ENCODE measurements at regions not wholly inside any gene's neighbourhood (a gene's known extent, or its start where the extent isn't known, plus 50 kb on each side); places are given as distances from the start of the nearest gene placed in this dataset.

DNA sequence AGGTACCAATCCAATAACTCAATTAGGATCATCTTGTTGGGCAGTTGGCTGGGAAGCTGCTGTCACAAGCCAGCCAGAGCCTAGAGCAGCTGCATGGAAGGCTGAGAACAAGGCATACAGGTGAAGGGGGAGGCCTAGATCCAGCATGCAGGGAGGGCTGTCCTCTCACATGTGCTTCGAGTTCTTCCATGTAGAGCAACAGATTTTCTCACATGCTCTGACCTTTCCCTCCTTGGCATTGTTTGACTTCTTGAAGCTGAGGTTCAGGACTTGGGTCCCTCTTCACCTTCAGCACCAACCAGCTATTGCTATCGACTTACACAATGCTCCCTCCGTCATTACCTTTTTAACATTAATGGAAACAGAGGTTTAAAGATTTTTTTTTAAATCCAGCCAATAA, 257.7 kb downstream of the ATG4C start:
- H3K27me3 ChIP-seq (ENCODE audit: insufficient read depth, low read depth, severe bottlenecking), result no peaks in the 10 kb centered on the region
- no peaks in the 10 kb centered on the region for H3K36me3 ChIP-seq
- no peak overlapping the region for H3K4me3 ChIP-seq (ENCODE audit: low read depth, low read length)
- no peak overlapping the region for H3K27ac ChIP-seq
- H3K9me3 ChIP-seq (ENCODE audit: severe bottlenecking), result no peaks in the 10 kb centered on the region
- TF ChIP-seq, protein P1, sequence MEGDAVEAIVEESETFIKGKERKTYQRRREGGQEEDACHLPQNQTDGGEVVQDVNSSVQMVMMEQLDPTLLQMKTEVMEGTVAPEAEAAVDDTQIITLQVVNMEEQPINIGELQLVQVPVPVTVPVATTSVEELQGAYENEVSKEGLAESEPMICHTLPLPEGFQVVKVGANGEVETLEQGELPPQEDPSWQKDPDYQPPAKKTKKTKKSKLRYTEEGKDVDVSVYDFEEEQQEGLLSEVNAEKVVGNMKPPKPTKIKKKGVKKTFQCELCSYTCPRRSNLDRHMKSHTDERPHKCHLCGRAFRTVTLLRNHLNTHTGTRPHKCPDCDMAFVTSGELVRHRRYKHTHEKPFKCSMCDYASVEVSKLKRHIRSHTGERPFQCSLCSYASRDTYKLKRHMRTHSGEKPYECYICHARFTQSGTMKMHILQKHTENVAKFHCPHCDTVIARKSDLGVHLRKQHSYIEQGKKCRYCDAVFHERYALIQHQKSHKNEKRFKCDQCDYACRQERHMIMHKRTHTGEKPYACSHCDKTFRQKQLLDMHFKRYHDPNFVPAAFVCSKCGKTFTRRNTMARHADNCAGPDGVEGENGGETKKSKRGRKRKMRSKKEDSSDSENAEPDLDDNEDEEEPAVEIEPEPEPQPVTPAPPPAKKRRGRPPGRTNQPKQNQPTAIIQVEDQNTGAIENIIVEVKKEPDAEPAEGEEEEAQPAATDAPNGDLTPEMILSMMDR (IDR thresholded peaks at IDR 0.05; ENCODE audit: low read depth, low read length), result no peak
- no peak for DNase-seq

DNA sequence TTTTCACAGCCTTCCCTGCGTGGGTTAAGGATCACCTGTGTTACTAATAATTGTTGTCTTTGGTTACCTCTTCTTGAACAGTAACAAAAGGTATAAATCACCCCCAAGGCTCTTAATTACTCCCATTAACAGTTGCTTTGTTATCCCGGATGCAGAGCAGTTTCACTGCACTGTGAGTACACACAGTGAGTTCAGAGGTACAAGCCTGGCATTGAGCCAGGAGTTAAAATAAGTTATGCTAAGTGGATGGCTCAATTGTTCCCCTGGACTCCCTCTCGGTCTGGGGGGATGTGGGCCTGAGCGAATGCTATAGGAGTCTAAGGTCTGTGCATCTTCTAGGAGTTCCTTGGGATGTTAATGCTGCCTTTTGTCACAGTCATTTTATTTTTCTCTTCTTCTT, 258.3 kb downstream of the ATG4C start:
- no peak for DNase-seq
- no peak overlapping the region for H3K4me3 ChIP-seq (ENCODE audit: low read depth, low read length)
- no peak overlapping the region for H3K27ac ChIP-seq
- no peaks in the 10 kb centered on the region for H3K27me3 ChIP-seq (ENCODE audit: insufficient read depth, low read depth, severe bottlenecking)
- no peaks in the 10 kb centered on the region for H3K36me3 ChIP-seq
- TF ChIP-seq, protein P1 (IDR thresholded peaks at IDR 0.05; ENCODE audit: low read depth, low read length), result no peak
- H3K9me3 ChIP-seq (ENCODE audit: severe bottlenecking), result no peaks in the 10 kb centered on the region

DNA sequence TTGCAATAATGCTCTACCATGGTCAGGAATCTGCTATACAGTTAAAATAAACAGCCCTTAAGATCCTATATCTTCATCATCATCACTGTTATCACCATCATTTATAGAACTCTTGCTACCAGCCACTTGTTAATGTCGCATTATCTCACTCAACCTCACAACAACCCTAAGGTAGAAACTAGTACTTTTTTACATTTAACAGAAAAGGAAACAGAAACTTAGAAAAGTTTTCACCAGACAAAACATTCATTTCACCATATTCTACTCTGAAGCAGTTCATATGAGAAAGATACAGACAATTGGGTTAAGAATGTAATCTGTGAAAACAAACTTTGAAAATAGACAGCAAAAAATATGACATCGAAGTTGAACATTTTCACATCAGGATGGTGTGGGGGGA, 262.6 kb downstream of the ATG4C start:
- TF ChIP-seq, protein P1 (IDR thresholded peaks at IDR 0.05; ENCODE audit: low read depth, low read length), result no peak
- no peak overlapping the region for H3K27ac ChIP-seq
- no peaks in the 10 kb centered on the region for H3K27me3 ChIP-seq (ENCODE audit: insufficient read depth, low read depth, severe bottlenecking)
- H3K9me3 ChIP-seq (ENCODE audit: severe bottlenecking), result no peaks in the 10 kb centered on the region
- no peak overlapping the region for H3K4me3 ChIP-seq (ENCODE audit: low read depth, low read length)
- DNase-seq, result no peak
- H3K36me3 ChIP-seq, result no peaks in the 10 kb centered on the region

DNA sequence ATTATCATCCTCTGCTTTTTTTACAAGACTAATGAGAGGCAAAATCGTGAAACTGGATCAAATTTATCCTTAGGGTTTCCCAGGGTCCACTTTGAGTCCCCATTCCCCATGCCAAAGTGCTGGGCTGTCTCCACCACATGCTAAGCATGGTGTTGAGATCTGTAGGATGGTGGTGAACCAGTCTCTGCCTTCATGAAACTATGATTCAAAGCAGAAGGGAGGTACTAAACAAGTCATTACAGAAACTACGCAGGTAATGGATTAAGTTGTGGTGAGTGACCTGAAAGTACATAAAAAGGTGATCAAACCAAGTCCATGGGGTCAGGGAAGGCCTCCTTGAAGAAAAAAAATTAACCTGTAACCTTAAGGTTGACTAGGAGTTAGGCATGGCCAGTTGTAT, 265.2 kb downstream of the ATG4C start:
- no peaks in the 10 kb centered on the region for H3K9me3 ChIP-seq (ENCODE audit: severe bottlenecking)
- no peaks in the 10 kb centered on the region for H3K36me3 ChIP-seq
- H3K4me3 ChIP-seq (ENCODE audit: low read depth, low read length), result no peak overlapping the region
- H3K27me3 ChIP-seq (ENCODE audit: insufficient read depth, low read depth, severe bottlenecking), result no peaks in the 10 kb centered on the region
- TF ChIP-seq, protein P1 (IDR thresholded peaks at IDR 0.05; ENCODE audit: low read depth, low read length), result no peak
- no peak for DNase-seq
- H3K27ac ChIP-seq, result no peak overlapping the region

DNA sequence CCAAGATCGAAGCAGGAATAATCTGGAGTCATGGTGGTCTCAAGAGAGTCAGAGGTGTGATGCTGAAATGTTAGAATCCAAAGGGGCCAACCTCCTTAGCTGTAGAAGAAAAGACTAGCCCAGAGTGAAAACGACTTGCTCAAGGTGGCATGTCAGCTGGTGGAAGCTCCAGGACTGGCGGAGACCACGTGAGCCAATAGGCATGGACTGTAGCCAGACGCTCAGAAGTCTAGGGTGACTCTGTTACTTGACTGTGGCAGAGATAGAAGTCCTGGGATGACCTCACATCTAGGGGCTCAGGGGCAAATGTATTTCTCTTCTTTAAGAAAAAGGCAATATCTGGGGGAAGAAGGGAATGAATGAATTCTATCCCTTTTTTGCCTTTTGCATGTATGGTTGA, 267.4 kb downstream of the ATG4C start:
- no peaks in the 10 kb centered on the region for H3K9me3 ChIP-seq (ENCODE audit: severe bottlenecking)
- H3K27ac ChIP-seq, result no peak overlapping the region
- TF ChIP-seq, protein P1 (IDR thresholded peaks at IDR 0.05; ENCODE audit: low read depth, low read length), result no peak
- H3K36me3 ChIP-seq, result no peaks in the 10 kb centered on the region
- H3K4me3 ChIP-seq (ENCODE audit: low read depth, low read length), result no peak overlapping the region
- no peak for DNase-seq
- no peaks in the 10 kb centered on the region for H3K27me3 ChIP-seq (ENCODE audit: insufficient read depth, low read depth, severe bottlenecking)

DNA sequence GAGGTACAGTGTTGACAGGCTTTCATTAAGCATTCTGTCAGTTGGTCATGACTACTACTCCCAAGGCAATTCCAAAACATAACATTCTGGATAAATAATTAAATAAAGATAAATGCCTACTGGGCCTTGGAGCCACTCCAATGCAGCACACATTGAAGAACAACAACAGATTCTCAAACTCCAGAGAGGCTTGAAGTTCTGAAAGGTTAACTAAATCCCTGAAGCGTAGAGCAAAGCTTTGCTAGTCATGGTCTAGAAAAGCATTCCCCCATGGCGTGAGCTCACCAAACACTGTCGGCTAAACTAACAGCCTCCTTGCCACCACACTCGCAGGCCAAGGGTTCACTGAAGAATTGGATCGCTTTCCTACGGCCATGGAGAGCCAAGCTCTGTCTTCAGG, 268.0 kb downstream of the ATG4C start:
- Histone ChIP-seq H3K36me3 (no peaks in the 10 kb centered on the region), H3K4me3 (ENCODE audit: low read depth, low read length) (no peak overlapping the region), H3K27me3 (ENCODE audit: insufficient read depth, low read depth, severe bottlenecking) (no peaks in the 10 kb centered on the region), H3K27ac (no peak overlapping the region), H3K9me3 (ENCODE audit: severe bottlenecking) (no peaks in the 10 kb centered on the region)
- no peak for DNase-seq
- TF ChIP-seq, protein P1 (IDR thresholded peaks at IDR 0.05; ENCODE audit: low read depth, low read length), result no peak
